ENCODE measurements at regions not wholly inside any gene's neighbourhood (a gene's known extent, or its start where the extent isn't known, plus 50 kb on each side); places are given as distances from the start of the nearest gene placed in this dataset.

DNA sequence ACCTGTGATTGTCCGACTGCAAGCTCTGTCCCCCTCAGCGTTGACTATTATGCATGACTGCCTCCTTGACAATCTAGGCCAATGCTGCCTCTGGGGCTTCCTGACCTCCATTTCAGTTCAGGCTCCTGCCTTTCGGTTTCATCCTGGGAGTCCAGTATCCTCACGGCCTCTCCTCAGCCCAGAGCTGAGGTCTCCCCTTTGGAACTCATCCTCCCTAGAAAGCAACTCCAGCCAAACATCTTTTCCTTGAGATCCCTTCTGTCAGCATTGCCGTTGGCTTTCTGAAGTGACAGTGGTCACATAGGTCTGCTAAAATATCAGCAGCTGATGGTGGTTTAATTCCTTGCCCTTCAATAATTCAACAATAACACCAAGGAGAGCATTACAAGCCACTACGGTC is 519.1 kb upstream of the NBEA start:
- DNase-seq: no peak

DNA sequence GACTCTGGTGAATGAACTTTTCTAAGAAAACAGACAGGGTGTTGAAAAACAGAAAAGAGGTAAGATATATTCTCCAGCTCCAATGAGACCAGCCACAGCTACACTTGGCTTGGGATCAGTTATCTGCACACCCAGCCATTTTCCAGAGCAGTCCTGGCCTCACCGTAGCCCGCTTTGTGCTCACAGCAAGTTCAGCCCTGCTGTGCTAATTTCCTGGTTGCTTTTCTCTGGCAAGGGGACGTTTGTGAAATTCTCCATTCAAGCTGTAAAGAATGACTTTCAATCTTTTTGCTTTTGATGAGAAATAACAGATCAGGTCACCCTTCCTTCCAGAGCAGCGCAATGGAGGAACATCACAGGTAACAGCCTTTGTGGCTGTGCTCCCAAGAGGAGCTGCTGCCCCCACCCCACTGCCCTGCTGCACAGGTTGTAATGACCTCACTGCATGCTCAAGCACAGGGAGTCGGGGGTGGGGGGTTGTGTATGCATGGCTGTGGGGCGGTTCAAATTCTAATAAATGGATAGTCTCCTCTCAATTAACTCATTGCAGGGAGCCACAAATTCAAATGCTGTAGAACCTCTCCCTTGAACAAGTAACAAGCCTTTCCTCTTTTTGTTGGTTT is 516.6 kb upstream of the NBEA start:
- peak; percentile 14 for DNase-seq

DNA sequence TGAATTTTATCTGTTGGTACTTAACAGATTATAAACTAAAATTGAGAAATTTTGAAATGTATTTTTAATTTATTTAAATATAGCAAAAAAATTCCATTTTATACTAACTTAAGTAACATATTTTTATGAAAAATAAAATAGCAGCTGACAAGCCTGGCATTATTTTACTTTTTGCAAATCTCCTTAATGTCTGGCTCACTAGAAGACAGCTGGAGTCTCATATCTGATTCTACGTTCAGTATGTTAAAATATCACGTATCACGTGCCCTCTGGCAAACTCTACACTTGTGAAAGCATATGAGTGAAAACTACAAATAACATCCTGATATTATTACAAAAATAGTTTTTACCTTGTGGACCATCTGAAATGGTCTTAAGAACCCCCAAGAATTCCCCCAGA is 513.2 kb upstream of the NBEA start:
- DNase-seq: no peak

DNA sequence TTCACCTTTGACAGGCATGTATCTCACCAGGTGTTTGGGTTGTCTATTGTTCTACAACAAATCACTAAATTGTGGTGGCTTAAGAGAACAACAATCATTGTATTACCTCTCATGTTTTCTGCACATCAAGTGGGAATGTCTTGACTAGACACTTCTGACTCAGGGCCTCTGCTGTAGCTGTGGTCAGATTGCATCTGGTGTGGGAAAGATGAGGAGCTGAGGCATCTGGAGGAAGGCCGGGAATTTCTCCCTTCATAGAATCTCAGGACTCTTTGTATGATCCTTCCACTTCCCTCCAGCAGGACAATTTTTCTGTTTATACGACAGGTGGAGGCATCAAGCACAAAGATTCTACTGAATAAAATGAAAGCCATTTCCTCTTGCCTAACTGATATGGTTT is 511.8 kb upstream of the NBEA start:
- no peak for DNase-seq

DNA sequence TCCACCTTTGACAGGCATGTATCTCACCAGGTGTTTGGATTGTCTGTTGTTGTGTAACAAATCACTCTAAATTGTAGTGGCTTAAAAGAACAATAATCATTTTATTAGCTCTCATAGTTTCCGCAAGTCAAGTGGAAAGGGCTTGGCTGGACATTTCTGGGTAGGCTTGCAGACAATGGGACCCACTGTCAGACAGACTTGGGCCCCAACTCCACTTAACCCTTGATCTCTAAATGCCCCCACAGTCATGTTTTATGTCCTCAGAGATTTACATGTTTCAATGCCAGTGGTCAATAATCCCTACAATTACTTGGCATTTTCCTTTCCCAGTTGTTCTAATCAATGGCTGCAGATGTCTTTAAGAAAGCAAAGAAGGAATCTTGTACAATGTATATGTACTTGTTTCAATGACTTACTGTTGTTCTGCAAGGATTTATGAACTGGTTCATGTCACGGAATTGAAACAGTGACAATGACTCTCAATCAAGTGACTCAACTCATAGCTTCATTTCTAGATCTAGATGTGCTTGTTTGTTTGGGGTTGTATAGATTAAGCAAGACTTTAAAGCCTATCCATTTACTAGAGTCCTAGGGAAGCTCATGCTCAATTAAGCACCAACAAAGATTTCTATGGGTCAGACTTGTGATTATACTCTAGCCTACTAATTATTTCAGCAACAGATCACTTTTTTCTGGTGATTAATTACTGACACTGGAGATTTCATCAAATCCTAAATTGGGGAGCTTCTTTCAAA is 510.1 kb upstream of the NBEA start:
- no peak for DNase-seq

DNA sequence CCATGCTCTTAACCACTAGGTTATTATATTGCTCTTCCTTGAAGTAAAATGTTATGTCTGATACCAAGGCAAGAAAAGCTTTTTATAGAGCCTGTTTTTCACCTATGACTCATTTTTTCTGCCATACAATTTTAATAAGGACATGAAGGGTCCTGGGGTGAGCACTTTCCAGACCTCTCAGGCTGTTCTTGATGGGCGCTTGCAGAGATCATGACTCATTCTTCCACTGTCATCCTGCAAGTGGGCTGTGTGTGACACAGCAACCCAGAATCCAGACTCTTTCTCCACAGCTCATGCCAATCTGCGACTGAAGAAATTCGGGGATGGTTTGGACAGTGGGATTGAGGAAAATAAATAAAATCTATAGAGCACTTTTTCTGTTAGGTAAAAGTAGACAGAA is 506.7 kb upstream of the NBEA start:
- DNase-seq: peak; percentile 66

DNA sequence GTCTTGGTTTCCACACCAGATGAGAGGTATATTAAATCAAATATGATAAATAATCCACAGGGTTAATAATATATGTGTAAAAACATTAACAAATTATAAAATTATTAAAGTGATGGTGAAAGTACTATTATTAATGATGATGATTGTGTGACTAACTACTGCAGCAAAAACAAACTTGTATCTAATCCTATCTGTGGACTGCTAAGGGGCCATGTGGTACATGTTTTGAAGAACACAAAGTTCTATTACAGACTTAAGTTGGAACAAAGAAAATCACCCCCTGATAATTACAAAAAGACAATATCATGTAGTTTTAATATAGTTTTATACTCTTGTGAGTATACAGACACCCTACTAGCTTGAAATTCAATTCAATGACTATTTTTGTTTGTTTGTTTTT is 504.2 kb upstream of the NBEA start:
- DNase-seq: no peak

DNA sequence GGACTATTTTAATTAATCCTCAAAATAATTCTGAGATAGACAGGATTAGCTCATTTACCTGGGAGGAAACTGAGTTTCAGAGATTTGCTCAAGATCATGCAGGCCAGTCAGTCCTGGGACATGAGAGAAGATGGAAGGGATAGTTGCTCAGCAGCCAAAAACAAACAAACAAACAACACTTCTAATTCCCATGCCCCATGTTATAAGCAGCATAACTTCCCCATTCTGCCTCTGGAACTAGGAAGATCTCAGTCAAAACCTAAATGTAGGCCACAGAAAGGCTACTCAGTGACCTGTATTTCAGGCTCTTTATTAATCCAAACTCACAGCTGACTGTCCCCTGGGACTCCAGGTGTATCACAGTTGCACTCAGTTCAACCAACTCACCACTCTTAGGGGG is 489.2 kb upstream of the NBEA start:
- DNase-seq: peak; percentile 41

DNA sequence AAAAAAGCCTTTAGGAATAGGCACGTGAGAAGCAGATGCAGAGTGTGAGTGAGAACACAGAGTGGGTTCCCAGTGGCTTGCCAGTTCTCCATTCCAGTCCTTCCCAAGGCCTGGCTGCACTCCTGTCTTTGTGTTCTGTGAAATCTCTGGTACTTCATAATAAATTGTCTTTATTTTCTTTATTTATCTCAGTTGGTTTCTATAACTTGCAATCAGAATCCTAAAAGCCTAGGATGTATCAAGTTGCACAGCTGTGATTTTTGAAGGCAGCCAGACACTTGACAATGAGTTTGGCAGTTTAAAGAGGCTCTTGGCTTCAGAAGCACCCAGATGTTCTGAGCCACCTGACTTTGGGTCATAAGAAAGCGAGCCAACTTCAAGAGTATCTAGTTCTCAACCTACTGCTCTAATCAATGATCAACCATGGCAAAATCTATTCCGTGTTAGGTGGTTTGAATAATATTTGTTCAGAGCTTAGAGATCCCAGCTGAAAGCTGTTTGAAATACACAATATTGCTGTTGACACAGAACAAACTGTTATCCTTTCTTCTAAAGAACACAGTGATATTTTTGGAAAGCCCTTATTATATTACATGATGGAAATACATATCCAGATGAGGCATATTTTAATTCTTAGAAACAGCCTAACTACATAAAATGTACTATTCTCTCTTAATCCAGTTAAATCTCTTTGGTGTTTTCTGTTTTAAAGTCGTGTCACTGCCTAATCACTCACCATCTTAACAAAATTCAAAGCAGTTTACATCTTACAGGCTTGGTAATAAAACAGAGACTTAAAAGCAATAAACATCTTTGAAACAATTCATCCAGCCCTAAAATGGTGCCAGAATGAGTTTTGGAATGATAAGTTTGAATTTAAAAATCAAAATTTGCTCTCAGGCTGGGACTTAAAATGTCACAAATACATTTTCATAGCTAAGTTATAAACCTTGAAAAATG is 483.0 kb upstream of the NBEA start:
- peak; percentile 94 for DNase-seq

DNA sequence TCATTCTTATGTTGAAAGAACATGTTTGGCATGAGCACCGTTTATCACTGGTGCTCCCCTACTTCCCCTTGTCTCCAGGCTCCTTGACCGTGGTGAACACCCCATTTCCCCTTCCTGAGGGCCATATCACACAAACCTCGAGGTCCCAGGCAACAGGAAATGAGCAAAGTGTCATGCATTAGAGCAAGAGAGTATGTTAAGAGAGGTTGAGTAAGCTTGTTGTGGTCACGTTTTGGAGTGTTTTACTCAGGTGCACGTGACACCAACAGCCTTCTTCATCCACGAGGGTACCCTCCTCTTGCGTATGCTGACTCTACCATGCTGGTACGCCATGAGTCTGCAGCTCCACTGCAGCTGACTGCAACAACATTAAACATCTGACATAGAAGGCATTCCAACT is 482.2 kb upstream of the NBEA start:
- DNase-seq: peak; percentile 82

DNA sequence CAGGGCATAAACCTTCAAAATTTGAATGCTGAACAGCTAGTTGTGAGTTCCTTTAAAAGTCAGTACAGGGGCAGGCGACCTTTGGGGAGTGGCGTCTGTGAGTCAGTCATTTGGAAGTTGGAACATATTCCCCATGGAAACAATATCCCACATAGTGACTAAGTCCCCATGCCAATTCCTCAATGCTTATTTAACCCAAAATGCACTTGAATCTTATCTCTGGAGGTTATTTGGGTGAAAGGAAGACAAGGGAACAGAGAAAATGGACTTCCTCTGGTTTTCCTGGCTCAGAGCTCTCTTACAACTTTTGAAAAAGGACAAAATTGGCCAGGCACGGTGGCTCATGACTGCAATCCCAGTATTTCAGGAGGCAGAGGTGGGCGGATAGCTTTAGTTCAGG is 479.2 kb upstream of the NBEA start:
- no peak for DNase-seq

DNA sequence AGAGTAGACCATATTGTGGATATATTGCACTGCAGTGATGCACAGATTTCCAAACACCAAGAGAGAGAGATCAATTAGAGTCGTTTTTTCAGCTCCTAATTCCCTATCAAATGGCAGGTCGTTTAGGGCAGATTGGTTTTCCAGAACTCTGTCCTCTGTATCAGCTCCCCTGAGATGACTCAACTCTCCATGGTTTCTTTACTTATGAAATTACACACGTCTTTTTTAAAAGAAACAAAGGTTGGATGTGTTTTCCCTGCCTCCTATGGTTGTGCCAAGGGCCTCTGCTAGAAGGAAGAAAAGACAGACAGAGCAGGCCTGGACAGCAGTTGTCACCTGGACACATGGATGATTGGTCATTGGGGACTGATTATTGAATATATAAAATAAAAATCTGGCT is 478.1 kb upstream of the NBEA start:
- DNase-seq: peak; percentile 28

DNA sequence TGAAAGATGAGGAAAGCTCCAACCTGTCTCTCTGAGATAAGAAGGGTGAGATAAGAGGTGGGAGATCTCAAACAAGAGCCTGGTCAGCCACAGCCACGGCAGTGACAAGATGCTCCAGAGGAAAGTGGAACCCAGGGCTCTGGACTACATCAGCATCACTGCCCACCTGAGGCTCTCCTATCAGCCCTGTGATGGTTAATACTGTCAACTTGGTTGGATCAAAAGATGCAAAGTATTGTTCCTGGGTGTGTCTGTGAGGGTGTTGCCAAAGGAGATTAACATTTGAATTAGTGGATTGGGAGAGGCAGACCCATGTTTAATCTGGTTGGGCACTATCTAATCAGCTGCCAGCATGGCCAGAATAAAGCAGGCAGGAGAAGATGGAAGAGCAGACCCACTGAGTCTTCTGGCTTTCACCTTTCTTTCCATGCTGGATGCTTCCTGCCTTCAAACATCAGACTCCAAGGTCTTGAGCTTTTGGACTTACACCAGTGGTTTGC is 476.6 kb upstream of the NBEA start:
- DNase-seq: no peak

DNA sequence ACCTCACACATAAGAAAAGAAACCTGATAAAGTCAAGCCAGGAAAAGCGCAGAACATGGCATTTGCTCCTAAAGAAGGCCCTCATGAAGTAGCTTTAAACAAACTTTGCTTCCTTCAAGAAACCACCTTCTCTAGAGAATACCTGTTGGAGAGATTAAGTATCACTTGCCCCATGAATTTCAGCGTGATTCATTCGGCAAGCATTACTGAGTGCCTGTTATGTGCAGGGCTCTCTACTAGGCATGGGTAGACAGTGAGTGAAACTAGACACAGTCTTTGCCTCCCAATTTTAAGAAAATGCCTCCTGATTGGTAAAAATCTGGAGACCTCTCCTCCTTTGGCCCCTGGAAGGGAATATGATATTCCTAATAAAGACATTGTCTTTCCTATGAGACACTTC is 475.8 kb upstream of the NBEA start:
- no peak for DNase-seq

DNA sequence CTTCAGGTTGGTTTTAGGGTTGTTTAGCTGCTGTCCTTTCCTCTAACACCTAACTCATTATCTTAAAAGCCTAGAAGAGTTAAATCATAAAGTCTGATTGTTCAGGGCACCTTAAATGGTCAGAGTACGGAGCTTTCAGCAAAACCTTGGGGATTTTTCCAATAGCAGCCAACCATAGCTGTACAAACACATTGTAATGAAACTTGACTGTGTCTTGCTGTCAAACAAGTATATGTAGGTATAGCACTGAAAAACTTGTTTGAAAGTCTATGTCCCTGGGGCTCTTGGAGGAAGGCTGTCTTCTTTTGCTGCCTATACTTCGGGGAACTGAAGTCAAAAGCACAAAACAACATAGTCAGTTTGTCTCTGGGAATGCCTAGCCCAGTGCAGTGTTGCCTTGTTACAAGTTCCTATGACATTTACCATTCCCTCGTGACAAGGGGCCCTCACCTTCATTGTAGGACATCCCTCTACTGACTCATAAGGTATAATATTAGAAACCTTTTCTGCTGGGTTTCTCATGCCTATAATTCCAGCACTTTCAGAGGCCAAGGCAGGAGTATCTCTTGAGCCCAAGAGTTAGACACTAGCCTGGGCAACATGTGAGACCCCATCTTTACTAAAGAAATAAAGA is 474.5 kb upstream of the NBEA start:
- peak; percentile 59 for DNase-seq

DNA sequence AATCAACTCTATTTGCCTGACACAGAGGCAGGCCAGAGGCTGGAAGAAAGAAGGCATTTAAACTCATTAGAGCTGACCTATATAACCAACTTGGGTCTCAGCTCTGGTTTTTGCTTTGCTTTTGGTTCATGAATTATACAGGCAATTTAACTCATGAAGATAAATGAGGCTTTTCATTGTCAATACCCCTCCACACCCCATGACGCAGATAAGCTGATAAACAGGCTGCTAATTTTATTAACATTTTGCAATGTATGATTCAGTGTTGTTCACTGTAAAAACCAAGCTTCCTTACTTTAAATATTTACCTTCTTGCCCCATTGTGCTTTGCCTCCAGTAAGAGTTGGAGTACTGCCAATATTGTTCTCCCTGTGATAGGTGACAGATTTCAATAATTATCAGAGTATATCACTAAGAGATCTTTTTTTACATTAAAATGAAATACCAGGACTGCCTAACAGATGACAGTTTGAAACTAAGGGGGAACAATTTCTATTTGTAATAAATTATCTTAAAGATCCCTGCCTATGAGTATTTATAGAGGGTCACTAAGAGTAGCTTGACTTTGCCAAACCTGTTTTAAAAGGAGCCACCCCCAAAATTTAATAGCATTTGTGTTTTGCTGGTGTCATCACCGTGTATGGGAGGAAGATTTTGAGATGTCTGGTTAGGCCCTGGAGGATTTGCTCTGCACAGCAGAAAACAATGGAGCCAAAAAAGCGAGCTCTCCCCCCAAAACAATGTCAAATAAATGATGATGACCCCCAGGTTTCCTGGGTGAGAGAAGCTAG is 472.7 kb upstream of the NBEA start:
- DNase-seq: peak; percentile 82

DNA sequence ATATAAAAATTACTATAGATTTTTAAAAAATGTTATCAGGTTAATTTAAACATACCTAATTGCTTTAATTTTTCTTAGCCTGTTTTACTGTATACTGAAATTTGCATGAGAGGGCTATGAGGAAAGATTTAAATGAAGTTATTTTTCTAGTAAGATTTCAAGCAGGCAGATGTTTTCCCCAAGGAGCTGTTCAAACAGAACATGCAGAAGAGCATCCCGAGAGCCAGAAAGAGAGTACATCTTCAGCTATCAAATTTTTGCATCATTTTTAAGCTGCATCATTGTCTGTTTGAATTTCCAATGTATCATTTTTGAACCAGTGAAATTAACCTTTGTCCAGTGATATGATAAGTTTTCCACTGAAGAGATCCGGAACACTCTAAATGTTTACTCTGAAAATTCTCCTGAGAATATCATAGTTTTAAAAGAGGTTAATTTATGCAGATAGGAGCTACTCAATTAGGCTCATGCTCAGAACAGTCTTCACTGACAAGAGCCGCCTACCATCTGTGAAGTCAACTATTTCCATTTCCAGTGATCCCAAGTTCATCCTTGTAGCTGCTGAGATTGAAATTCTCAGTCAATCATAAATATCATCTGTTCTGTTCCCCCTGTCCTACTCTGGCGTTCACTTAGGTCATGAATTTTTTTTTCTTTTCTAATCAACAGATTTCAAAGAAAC is 467.7 kb upstream of the NBEA start:
- no peak for DNase-seq

DNA sequence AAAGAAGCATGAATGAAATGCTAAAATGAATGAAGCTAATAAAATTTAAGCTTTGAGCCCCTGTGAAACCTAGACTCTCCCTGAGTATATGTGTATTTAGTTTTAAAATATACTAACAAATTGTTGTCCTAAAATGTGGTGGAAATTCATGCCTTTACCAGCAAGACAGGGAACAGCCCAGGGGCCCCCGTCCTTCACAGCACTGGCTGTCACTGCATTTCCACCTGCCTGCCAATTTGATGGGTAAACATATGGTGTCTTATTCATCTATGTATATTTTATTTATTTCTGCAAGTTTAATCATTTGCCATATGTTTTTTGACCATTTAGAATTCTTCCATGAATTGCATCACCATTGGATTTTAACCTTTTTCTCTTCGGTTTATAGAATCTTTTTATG is 463.7 kb upstream of the NBEA start:
- no peak for DNase-seq

DNA sequence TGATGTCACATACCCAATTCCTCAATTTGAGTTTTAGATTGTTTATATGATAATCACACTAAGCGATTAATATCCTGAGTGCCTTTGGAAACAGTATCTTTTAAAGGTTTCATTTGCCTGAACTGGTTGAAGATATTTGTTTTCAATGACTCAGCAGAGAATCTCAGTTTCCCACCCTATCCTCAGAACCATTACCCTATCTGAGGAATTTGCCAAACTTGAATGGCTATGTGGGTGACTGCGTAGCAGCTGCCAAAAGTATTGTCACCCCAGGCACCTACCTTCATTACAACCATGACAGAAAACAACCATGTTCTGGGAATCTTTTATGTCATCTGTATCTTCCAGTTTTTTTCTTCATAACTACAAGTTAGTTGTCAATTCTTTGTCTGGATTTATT is 440.1 kb upstream of the NBEA start:
- DNase-seq: no peak

DNA sequence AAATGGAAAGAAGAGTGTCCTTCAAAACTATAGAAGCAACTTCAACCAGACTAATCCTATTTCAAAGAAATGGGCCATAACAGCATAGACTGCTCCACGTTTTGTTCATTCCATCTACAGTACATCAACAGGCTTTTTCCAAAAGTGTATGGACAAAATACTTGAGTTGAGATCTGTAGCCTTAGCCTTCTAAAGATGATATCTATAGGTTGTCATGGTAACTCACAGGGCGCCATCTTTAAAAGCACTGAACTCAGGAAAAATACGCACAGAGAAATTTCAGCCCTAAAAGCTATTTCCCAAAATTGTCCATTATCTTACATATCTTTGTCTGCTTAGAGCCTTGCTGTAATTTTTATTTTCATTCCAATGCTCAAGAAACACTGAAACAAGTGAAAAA is 439.4 kb upstream of the NBEA start:
- no peak for DNase-seq

DNA sequence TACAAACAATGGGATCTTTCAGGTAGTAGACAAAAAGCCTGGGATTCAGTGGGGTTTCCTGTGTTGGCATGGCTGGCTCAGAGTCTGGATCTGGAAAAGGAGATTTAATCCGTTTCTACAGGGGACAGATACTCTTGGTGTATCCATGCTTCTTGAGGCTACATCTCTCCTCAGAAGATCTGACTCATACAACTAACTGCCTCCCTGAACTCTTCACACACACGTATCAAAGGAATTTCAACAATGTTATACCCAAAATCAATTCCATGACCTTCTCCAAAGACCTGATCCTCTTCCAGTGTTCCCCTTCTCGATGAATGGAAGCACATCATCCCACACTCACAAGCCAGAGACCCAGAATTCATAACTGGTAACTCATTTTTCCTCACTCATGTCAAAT is 435.3 kb upstream of the NBEA start:
- no peak for DNase-seq

DNA sequence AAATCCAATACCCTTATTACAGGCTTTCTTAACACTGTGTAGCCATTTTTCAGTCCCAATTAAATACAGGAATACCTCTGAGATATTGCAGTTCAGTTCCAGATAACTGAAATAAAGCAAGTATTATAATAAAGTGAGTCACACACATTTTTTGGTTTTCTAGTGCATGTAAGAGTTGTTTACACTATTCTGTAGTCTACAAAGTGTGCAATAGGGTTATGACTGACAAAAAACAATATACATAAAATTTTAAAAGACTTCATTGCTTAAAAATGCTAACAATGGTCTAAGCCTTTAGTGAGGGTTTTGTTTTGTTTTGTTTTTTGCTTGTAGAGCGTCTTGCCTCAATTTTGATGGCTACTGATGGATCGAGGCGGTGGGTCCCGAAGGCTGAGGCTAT is 434.4 kb upstream of the NBEA start:
- no peak for DNase-seq
